Left ventricle myocardium inferior (tissue), 1 donor: ENCODE measurements at regions not wholly inside any gene's neighbourhood (a gene's known extent, or its start where the extent isn't known, plus 50 kb on each side); places are given as distances from the start of the nearest gene placed in this dataset.

ENCODE experiments used
- DNase-seq: peaks from one replicate; pipeline ENCODE4 v3.0.0-alpha.2; 2020
- H3K27ac ChIP-seq: fragments of 200-600 bp; replicated peaks from 2 replicates; pipeline ENCODE4 v1.8.0; 2021
- H3K27me3 ChIP-seq: fragments of 200-600 bp; 2 replicates; pipeline ENCODE4 v1.8.0; 2021; ENCODE audit warnings: low read depth
- H3K36me3 ChIP-seq: fragments of 200-600 bp; 2 replicates; pipeline ENCODE4 v1.8.0; 2021
- H3K4me1 ChIP-seq: fragments of 200-600 bp; 2 replicates; pipeline ENCODE4 v1.8.0; 2021
- H3K4me3 ChIP-seq: fragments of 200-600 bp; 2 replicates; pipeline ENCODE4 v1.8.0; 2021; ENCODE audit warnings: mild to moderate bottlenecking, moderate library complexity
- H3K9me3 ChIP-seq: fragments of 200-600 bp; replicated peaks from 2 replicates; pipeline ENCODE4 v1.8.0; 2021
- intact Hi-C: fragments of 100-400 bp; cut with micrococcal nuclease; formaldehyde crosslinking; loops from one replicate; pipeline ENCODE4 v1.11.0; 2022
- TF ChIP-seq, protein P1 (sequence below): fragments of 200-600 bp; IDR thresholded peaks from 2 replicates; pipeline ENCODE4 v1.8.0; 2021; ENCODE audit warnings: antibody characterized with exemption, mild to moderate bottlenecking, borderline replicate concordance
- donor health status: DM: no; HTN: yes; CAD: no; lungs with severe emphysema.

- no peak for DNase-seq
- H3K27ac ChIP-seq: no peak overlapping the region
- TF ChIP-seq, protein P1, sequence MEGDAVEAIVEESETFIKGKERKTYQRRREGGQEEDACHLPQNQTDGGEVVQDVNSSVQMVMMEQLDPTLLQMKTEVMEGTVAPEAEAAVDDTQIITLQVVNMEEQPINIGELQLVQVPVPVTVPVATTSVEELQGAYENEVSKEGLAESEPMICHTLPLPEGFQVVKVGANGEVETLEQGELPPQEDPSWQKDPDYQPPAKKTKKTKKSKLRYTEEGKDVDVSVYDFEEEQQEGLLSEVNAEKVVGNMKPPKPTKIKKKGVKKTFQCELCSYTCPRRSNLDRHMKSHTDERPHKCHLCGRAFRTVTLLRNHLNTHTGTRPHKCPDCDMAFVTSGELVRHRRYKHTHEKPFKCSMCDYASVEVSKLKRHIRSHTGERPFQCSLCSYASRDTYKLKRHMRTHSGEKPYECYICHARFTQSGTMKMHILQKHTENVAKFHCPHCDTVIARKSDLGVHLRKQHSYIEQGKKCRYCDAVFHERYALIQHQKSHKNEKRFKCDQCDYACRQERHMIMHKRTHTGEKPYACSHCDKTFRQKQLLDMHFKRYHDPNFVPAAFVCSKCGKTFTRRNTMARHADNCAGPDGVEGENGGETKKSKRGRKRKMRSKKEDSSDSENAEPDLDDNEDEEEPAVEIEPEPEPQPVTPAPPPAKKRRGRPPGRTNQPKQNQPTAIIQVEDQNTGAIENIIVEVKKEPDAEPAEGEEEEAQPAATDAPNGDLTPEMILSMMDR: no peak
- intact Hi-C loops: no loop called here
- H3K36me3 ChIP-seq: no peaks in the 10 kb centered on the region
- H3K4me1 ChIP-seq: peaks cover 2% of the 10 kb centered on the region
- no peaks in the 10 kb centered on the region for H3K9me3 ChIP-seq
- no peaks in the 10 kb centered on the region for H3K27me3 ChIP-seq
- H3K4me3 ChIP-seq: no peak overlapping the region
Observed at GRCh38 chr7:94270772-94271171, 123.9 kb upstream of the COL1A2 start.

- TF ChIP-seq, protein P1: no peak
- H3K9me3 ChIP-seq: no peaks in the 10 kb centered on the region
- H3K27me3 ChIP-seq: no peaks in the 10 kb centered on the region
- H3K27ac ChIP-seq: no peak overlapping the region
- peaks cover 16% of the 10 kb centered on the region for H3K4me1 ChIP-seq
- H3K4me3 ChIP-seq: no peak overlapping the region
- DNase-seq: no peak
- H3K36me3 ChIP-seq: no peaks in the 10 kb centered on the region
- intact Hi-C loops: no loop called here
Observed at GRCh38 chr7:94272821-94273583, 121.7 kb upstream of the COL1A2 start.

DNA sequence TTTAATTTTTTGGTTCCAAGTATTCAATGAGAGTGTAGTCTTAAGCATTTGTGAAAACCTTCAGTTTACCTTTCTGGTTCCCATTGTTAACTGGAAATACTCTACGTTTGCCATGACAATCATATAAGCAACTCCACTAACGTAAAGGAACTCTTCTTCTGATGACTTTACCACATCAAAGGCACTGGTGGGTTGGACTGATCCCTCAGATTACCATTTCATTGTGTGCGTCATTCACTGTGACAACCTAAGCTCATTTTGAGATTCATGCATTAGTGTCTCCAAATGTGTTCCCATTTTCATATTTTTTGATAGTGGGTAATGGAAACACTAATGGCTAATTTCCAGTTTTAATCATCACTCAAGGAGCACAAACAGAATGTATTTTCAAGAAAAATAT is 119.9 kb upstream of the COL1A2 start:
- DNase-seq: no peak
- no peak overlapping the region for H3K27ac ChIP-seq
- no peaks in the 10 kb centered on the region for H3K36me3 ChIP-seq
- no peak overlapping the region for H3K4me3 ChIP-seq
- TF ChIP-seq, protein P1: no peak
- intact Hi-C loops: no loop called here
- H3K9me3 ChIP-seq: no peaks in the 10 kb centered on the region
- H3K27me3 ChIP-seq: no peaks in the 10 kb centered on the region
- peaks cover 16% of the 10 kb centered on the region for H3K4me1 ChIP-seq

- TF ChIP-seq, protein P1: no peak
- Histone ChIP-seq H3K27ac (no peak overlapping the region), H3K36me3 (no peaks in the 10 kb centered on the region), H3K4me3 (no peak overlapping the region), H3K27me3 (no peaks in the 10 kb centered on the region), H3K9me3 (no peaks in the 10 kb centered on the region), H3K4me1 (peaks cover 16% of the 10 kb centered on the region)
- DNase-seq: no peak
- intact Hi-C loops: no loop called here
Observed at GRCh38 chr7:94276027-94276426, 118.7 kb upstream of the COL1A2 start.

- Histone ChIP-seq H3K4me3 (no peak overlapping the region), H3K27ac (no peak overlapping the region), H3K9me3 (no peaks in the 10 kb centered on the region), H3K4me1 (peaks cover 16% of the 10 kb centered on the region), H3K27me3 (peaks cover 2% of the 10 kb centered on the region), H3K36me3 (no peaks in the 10 kb centered on the region)
- TF ChIP-seq, protein P1: peak; percentile 53
- intact Hi-C loops: no loop called here
- DNase-seq: no peak
Observed at GRCh38 chr7:94276795-94277194, 117.9 kb upstream of the COL1A2 start.
